Nephron progenitor cell (in vitro differentiated cells): ENCODE measurements at regions not wholly inside any gene's neighbourhood (a gene's known extent, or its start where the extent isn't known, plus 50 kb on each side); places are given as distances from the start of the nearest gene placed in this dataset.

Experiments
- DNase-seq: peaks from one replicate; pipeline ENCODE4 v3.0.0; 2021
- H3K27ac Mint-ChIP-seq: 2 replicates; pipeline ENCODE4 v1.8.0; 2021; ENCODE audit warnings: mild to moderate bottlenecking, moderate library complexity, mixed read lengths
- H3K27me3 Mint-ChIP-seq: 2 replicates; pipeline ENCODE4 v1.8.0; 2021; ENCODE audit warnings: mild to moderate bottlenecking, low read depth, mixed read lengths; ENCODE audit not compliant: poor library complexity
- H3K36me3 Mint-ChIP-seq: 2 replicates; pipeline ENCODE4 v1.8.0; 2021; ENCODE audit warnings: low read depth, mixed read lengths
- H3K4me1 Mint-ChIP-seq: 2 replicates; pipeline ENCODE4 v1.8.0; 2021; ENCODE audit warnings: mixed read lengths
- H3K4me3 Mint-ChIP-seq: 2 replicates; pipeline ENCODE4 v1.8.0; 2021; ENCODE audit warnings: mild to moderate bottlenecking, moderate library complexity, mixed read lengths
- H3K9me3 Mint-ChIP-seq: 2 replicates; pipeline ENCODE4 v1.8.0; 2021; ENCODE audit warnings: mild to moderate bottlenecking, moderate library complexity, mixed read lengths
- CTCF ChIP-seq: fragments of 200-600 bp; sonication (generic); IDR thresholded peaks from 2 replicates; pipeline ENCODE4 v1.5.0; 2021; ENCODE audit warnings: antibody characterized with exemption

GRCh38 chr4:121457278-121457875 is 76.6 kb upstream of the QRFPR start:
- no peak for TF ChIP-seq CTCF
- H3K9me3 Mint-ChIP-seq: no peaks in the 10 kb centered on the region
- peaks cover 4% of the 10 kb centered on the region for H3K27me3 Mint-ChIP-seq

GRCh38 chr4:121455285-121455684 is 74.5 kb upstream of the QRFPR start:
- no peaks in the 10 kb centered on the region for H3K9me3 Mint-ChIP-seq
- no peaks in the 10 kb centered on the region for H3K36me3 Mint-ChIP-seq
- H3K27ac Mint-ChIP-seq: no peak overlapping the region
- DNase-seq: no peak
- H3K4me3 Mint-ChIP-seq: no peak overlapping the region
- H3K4me1 Mint-ChIP-seq: peaks cover 38% of the 10 kb centered on the region
- no peak for TF ChIP-seq CTCF
- H3K27me3 Mint-ChIP-seq: no peaks in the 10 kb centered on the region

More at GRCh38 chr4:121457278-121457875, 76.6 kb upstream of the QRFPR start:
- Mint-ChIP-seq H3K4me1 (peaks cover 33% of the 10 kb centered on the region), H3K27ac (no peak overlapping the region), H3K36me3 (no peaks in the 10 kb centered on the region), H3K4me3 (no peak overlapping the region)
- no peak for DNase-seq

DNA sequence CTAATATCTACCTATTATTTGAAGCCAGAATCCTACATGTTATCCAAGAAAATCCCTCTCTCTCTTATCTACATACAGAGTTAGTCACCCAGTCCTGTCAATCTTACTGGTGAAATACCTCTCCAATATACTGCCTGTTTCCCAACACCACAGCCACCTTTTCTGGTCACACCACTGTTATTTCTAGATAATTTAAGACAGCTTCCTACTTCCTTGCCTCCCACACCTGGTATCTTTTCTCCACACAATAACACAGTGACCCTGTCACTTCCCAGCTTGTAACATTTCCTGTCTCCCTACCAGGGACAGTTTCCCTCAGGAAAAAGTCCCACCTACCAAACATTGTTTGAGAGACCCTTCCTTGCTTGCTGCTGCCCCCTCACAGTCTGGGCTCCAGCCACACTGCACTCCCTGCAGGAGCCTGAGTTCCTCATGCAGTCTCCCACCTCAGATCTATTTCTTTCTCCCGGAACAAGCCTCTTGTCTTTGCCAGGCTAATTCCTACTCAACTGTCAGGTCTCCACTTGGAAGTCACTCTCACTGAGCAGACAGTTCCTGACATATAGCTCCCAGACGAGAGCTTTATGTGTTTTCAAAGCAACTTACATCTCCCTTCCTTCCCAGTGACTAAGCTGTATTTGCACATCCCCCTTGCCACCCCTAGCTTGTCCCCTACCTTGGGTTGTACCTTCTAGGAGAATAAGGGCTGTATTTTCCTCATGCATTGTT is 73.6 kb upstream of the QRFPR start:
- peak overlapping the region; percentile 73 for H3K27ac Mint-ChIP-seq
- H3K36me3 Mint-ChIP-seq: no peaks in the 10 kb centered on the region
- peak; percentile 15 for DNase-seq
- peaks cover 38% of the 10 kb centered on the region for H3K4me1 Mint-ChIP-seq
- no peaks in the 10 kb centered on the region for H3K27me3 Mint-ChIP-seq
- TF ChIP-seq CTCF: no peak
- no peaks in the 10 kb centered on the region for H3K9me3 Mint-ChIP-seq
- peak overlapping the region; percentile 14 for H3K4me3 Mint-ChIP-seq

DNA sequence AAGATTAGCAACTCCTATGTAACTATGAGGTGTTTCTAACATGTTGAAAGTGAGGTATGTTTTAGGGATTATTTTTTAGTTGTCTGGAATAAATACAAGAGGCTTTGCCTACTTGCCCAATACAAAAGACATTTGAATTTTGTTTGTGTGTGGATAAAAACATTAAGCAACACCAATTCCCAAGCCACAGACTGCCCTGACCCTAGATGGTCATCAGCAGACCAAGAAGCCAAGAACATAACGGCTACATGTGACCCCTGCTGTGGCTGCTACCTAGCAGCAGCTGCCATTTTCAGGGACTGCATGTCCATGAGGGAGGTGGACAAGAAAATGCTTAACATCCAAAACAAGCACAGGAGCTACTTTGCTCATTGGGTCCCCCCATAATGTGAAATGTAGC is 70.5 kb upstream of the QRFPR start:
- Mint-ChIP-seq H3K4me1 (peaks cover 30% of the 10 kb centered on the region), H3K27ac (no peak overlapping the region), H3K4me3 (no peak overlapping the region), H3K27me3 (no peaks in the 10 kb centered on the region), H3K9me3 (no peaks in the 10 kb centered on the region), H3K36me3 (no peaks in the 10 kb centered on the region)
- no peak for DNase-seq
- no peak for TF ChIP-seq CTCF

GRCh38 chr4:121449416-121449815 is 68.6 kb upstream of the QRFPR start:
- no peak for TF ChIP-seq CTCF
- Mint-ChIP-seq H3K4me1 (peaks cover 18% of the 10 kb centered on the region), H3K9me3 (peaks cover 11% of the 10 kb centered on the region), H3K27me3 (no peaks in the 10 kb centered on the region), H3K36me3 (no peaks in the 10 kb centered on the region), H3K27ac (no peak overlapping the region), H3K4me3 (no peak overlapping the region)
- no peak for DNase-seq

- no peaks in the 10 kb centered on the region for H3K27me3 Mint-ChIP-seq
- H3K36me3 Mint-ChIP-seq: no peaks in the 10 kb centered on the region
- no peak overlapping the region for H3K27ac Mint-ChIP-seq
- DNase-seq: no peak
- H3K4me3 Mint-ChIP-seq: no peak overlapping the region
- H3K4me1 Mint-ChIP-seq: peaks cover 12% of the 10 kb centered on the region
- no peak for TF ChIP-seq CTCF
- H3K9me3 Mint-ChIP-seq: peaks cover 20% of the 10 kb centered on the region
These were observed 67.4 kb upstream of the QRFPR start for GRCh38 chr4:121448231-121448630.
